Lung (tissue), 11 donors: ENCODE measurements at regions not wholly inside any gene's neighbourhood (a gene's known extent, or its start where the extent isn't known, plus 50 kb on each side); places are given as distances from the start of the nearest gene placed in this dataset.

ENCODE experiments used
- ATAC-seq: fragments of 200-7000 bp; cut with Tn5 transposase; one replicate; pipeline ENCODE4 v1.9.1; 2020; ENCODE audit warnings: moderate number of reproducible peaks; ENCODE audit not compliant: insufficient read depth, low FRiP score
- DNase-seq, 3 donors: peaks; one replicate each; pipeline ENCODE4 v3.0.0-alpha.2; 2013 to 2017
- H3K27ac ChIP-seq, 2 donors: one replicate each; pipeline ENCODE4 v1.5.1; 2013; ENCODE audit warnings: mild to moderate bottlenecking in 2 of 2, moderate library complexity in 2 of 2, control low read depth in 1 of 2, inconsistent platforms in 1 of 2, low read depth in 1 of 2, low read length in 1 of 2
- H3K27me3 ChIP-seq, 3 donors: one replicate each; pipeline ENCODE4 v1.5.1; 2013; ENCODE audit warnings: low read length in 2 of 3; ENCODE audit not compliant: control insufficient read depth in 3 of 3, insufficient read depth in 3 of 3
- H3K36me3 ChIP-seq, 4 donors: one replicate each; pipeline ENCODE4 v1.5.1; 2013; ENCODE audit warnings: low read length in 4 of 4, mild to moderate bottlenecking in 1 of 4, moderate library complexity in 1 of 4; ENCODE audit not compliant: control insufficient read depth in 4 of 4, insufficient read depth in 4 of 4
- H3K4me1 ChIP-seq, 5 donors: one replicate each; pipeline ENCODE4 v1.5.1; 2013; ENCODE audit warnings: low read length in 5 of 5, mild to moderate bottlenecking in 2 of 5, moderate library complexity in 1 of 5; ENCODE audit not compliant: control insufficient read depth in 5 of 5, insufficient read depth in 5 of 5
- H3K4me3 ChIP-seq: one replicate; pipeline ENCODE4 v1.5.1; 2013; ENCODE audit warnings: mild to moderate bottlenecking, control low read depth, moderate library complexity
- H3K9ac ChIP-seq, 2 donors: one replicate each; pipeline ENCODE4 v1.5.1; 2013; ENCODE audit warnings: low read length in 2 of 2, control low read depth in 1 of 2; ENCODE audit not compliant: insufficient read depth in 1 of 2
- H3K9me3 ChIP-seq, 4 donors: one replicate each; pipeline ENCODE4 v1.5.1; 2013; ENCODE audit warnings: low read length in 3 of 4, mild to moderate bottlenecking in 1 of 4, moderate library complexity in 1 of 4; ENCODE audit not compliant: control insufficient read depth in 4 of 4, insufficient read depth in 3 of 4
- WGBS, 2 donors: extraction: QIAGEN DNeasy Blood & Tissue Kit; methylation state at CpG; one replicate each; pipeline ENCODE4 v1.1.7; 2013; 5-methylcytosine and 5-hydroxymethylcytosine counted together
- TF ChIP-seq, protein P1 (sequence below): IDR thresholded peaks from 2 replicates; pipeline ENCODE4 v1.5.1; 2012; ENCODE audit warnings: mild to moderate bottlenecking; ENCODE audit errors: control extremely low read depth, extremely low read depth
- donor health status: control.
- donor health status: control.
- donor health status: Bipolar disorder and iron deficiency.
- donor health status: healthy.
- donor health status: DM: yes; HTN: yes; CAD: no.

DNA sequence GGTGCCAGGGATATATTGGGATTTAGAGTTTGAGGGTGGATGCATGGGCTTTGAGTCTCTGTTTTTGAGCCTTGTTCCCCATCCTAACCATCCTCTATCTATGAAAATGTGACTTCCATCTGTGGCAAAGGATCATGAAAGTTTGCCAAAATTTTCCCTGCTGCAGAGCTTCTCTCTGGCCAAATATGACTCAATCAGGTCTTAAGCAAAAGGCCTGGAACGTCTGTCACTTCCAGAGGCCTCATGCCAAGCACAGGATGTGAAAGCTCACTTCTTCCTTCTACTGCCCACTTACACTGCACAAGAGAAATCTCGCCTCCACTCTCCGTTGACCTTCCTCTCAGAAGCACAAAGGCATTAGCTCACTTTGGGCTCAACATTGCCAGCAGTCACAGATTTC lies 696.9 kb upstream of the NRP1 start:
- H3K36me3 ChIP-seq = no peaks in the 10 kb centered on the region
- H3K4me3 ChIP-seq = no peak overlapping the region
- peak; percentile 24 for ATAC-seq
- WGBS, 2 donors = 47 to 57% methylated on average over 3 of the region's 3 CpGs
- peak; percentile 53 to 89 (median 81) for DNase-seq
- H3K27ac ChIP-seq = no peak overlapping the region
- no peaks in the 10 kb centered on the region for H3K27me3 ChIP-seq
- H3K4me1 ChIP-seq = peaks cover 0 to 5% (median 0%) of the 10 kb centered on the region in 5 donors
- TF ChIP-seq, protein P1, sequence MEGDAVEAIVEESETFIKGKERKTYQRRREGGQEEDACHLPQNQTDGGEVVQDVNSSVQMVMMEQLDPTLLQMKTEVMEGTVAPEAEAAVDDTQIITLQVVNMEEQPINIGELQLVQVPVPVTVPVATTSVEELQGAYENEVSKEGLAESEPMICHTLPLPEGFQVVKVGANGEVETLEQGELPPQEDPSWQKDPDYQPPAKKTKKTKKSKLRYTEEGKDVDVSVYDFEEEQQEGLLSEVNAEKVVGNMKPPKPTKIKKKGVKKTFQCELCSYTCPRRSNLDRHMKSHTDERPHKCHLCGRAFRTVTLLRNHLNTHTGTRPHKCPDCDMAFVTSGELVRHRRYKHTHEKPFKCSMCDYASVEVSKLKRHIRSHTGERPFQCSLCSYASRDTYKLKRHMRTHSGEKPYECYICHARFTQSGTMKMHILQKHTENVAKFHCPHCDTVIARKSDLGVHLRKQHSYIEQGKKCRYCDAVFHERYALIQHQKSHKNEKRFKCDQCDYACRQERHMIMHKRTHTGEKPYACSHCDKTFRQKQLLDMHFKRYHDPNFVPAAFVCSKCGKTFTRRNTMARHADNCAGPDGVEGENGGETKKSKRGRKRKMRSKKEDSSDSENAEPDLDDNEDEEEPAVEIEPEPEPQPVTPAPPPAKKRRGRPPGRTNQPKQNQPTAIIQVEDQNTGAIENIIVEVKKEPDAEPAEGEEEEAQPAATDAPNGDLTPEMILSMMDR = no peak
- H3K9ac ChIP-seq = no peak overlapping the region
- H3K9me3 ChIP-seq = peaks cover 0 to 7% (median 0%) of the 10 kb centered on the region in 4 donors

DNA sequence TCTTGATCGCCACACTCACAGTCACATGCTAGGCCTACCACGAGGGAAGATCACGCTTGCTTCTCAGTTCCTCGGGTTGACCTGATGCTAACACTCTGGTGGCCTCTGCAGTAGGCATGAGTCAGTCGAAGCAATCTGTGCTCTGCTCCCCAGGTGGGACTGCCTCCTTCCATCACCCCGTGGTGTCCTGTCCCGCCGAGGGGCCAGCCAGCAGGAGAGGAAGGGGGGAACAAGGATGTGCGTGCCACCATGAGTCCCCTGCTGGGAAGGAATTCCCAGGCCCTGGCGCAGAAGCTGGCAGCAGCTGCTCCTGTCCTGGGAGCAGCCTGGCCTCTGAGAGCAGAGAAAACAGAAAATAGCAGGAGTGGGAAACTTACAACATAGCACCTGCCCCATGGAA lies 695.0 kb upstream of the NRP1 start:
- Histone ChIP-seq H3K9me3 (peaks cover 0 to 5% (median 2%) of the 10 kb centered on the region in 4 donors), H3K36me3 (no peaks in the 10 kb centered on the region), H3K27ac (no peak overlapping the region), H3K4me3 (no peak overlapping the region), H3K9ac (no peak overlapping the region), H3K27me3 (no peaks in the 10 kb centered on the region), H3K4me1 (peaks cover 0 to 5% (median 0%) of the 10 kb centered on the region in 5 donors)
- 92 to 94% methylated on average over 8 to 10 of the region's 10 CpGs for WGBS, 2 donors
- ATAC-seq (no peak), DNase-seq (no peak)
- TF ChIP-seq, protein P1 = no peak

DNA sequence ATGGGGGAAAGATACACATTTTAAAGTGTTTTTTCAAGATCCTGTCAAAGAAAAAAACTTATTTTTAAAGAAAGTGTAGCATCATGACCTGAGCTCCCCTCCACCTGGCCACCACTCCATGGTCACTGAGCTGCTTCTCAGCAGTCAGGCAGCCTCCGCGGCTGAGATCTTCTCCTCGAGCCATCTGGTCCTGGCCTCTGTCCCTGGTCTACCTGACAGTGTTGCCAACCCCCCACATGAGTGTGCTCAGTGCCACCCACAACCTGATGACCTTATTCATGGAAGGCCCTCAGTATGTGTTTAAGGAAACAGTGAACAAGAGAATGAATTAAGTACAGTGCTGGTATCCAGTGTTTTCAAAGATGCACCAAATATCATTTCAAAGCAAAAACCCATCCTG lies 694.5 kb upstream of the NRP1 start:
- no peak for DNase-seq

More for the DNA sequence above, 694.5 kb upstream of the NRP1 start:
- Histone ChIP-seq H3K4me1 (peaks cover 0 to 5% (median 0%) of the 10 kb centered on the region in 5 donors), H3K27ac (no peak overlapping the region), H3K36me3 (no peaks in the 10 kb centered on the region), H3K4me3 (no peak overlapping the region), H3K9me3 (peaks cover 0 to 5% (median 2%) of the 10 kb centered on the region in 4 donors), H3K9ac (no peak overlapping the region), H3K27me3 (no peaks in the 10 kb centered on the region)
- no peak for ATAC-seq
- WGBS, 2 donors = 97% methylated on average over 3 of the region's 3 CpGs
- TF ChIP-seq, protein P1 = no peak
